HEK293 (cell line): ENCODE measurements at regions not wholly inside any gene's neighbourhood (a gene's known extent, or its start where the extent isn't known, plus 50 kb on each side); places are given as distances from the start of the nearest gene placed in this dataset.

Experiments
- CTCF ChIA-PET: fragments of 350-600 bp; formaldehyde crosslinking; extraction: SDS; loops from one replicate; lab custom pipeline; 2021; ENCODE audit warnings: antibody characterized with exemption; lab: Yijun Ruan, JAX
- POLR2A ChIA-PET: fragments of 300-600 bp; formaldehyde crosslinking; extraction: SDS; loops from one replicate; lab custom pipeline; 2020; ENCODE audit warnings: antibody characterized with exemption, inconsistent platforms; lab: Yijun Ruan, JAX
- H3K27ac ChIP-seq: fragments of 200-500 bp; sonication (Bioruptor generic); 2 replicates; pipeline ENCODE4 v1.5.1; 2014; ENCODE audit warnings: low read depth, low read length, control low read depth, inconsistent platforms; ENCODE audit errors: extremely low read depth
- H3K36me3 ChIP-seq, 2 experiments: fragments of 200-500 bp in 1 of 2; sonication (Bioruptor generic) in 1 of 2; 1 replicate in 1 of 2; 2 replicates in 1 of 2; pipeline ENCODE4 v1.5.1; 2014 to 2017; ENCODE audit warnings: inconsistent platforms in 2 of 2, low read length in 2 of 2; ENCODE audit not compliant: control insufficient read depth in 2 of 2, insufficient read depth in 1 of 2
- H3K4me1 ChIP-seq: fragments of 200-500 bp; sonication (Bioruptor generic); 2 replicates; pipeline ENCODE4 v1.5.1; 2014; ENCODE audit warnings: mild to moderate bottlenecking, low read length, inconsistent platforms; ENCODE audit not compliant: control insufficient read depth, insufficient read depth
- H3K4me3 ChIP-seq: 2 replicates; pipeline ENCODE4 v1.5.1; 2011; ENCODE audit warnings: low read depth, mild to moderate bottlenecking, control low read depth, low read length, moderate library complexity
- H3K9me3 ChIP-seq: fragments of 200-500 bp; sonication (Bioruptor generic); 2 replicates; pipeline ENCODE4 v1.5.1; 2014; ENCODE audit warnings: low read depth, low read length, inconsistent platforms; ENCODE audit not compliant: control insufficient read depth, insufficient read depth
- ATF2 ChIP-seq: fragments of 450-650 bp; formaldehyde crosslinking; IDR thresholded peaks from 2 replicates; pipeline ENCODE4 v1.5.1; 2016; ENCODE audit warnings: missing biosample characterization, missing genetic modification characterization, low read depth
- GLIS1 ChIP-seq: fragments of 450-650 bp; formaldehyde crosslinking; IDR thresholded peaks from 2 replicates; pipeline ENCODE4 v1.5.1; 2016; ENCODE audit warnings: missing biosample characterization, missing genetic modification characterization
- GLIS2 ChIP-seq: fragments of 450-650 bp; formaldehyde crosslinking; IDR thresholded peaks from 2 replicates; pipeline ENCODE4 v1.5.1; 2016; ENCODE audit warnings: missing biosample characterization, missing genetic modification characterization
- HOXD13 ChIP-seq: sonication (generic); formaldehyde crosslinking; IDR thresholded peaks from 2 replicates; pipeline ENCODE4 v1.8.0; 2022; ENCODE audit warnings: missing genetic modification reagents, borderline replicate concordance
- KLF9 ChIP-seq: fragments of 450-650 bp; formaldehyde crosslinking; IDR thresholded peaks from 2 replicates; pipeline ENCODE4 v1.5.1; 2016; ENCODE audit warnings: missing biosample characterization, missing genetic modification characterization, low read depth
- MEIS1 ChIP-seq: sonication (generic); formaldehyde crosslinking; IDR thresholded peaks from 2 replicates; pipeline ENCODE4 v1.8.1; 2022; ENCODE audit warnings: missing genetic modification reagents, mild to moderate bottlenecking, borderline replicate concordance
- RBAK ChIP-seq: fragments of 450-650 bp; formaldehyde crosslinking; IDR thresholded peaks from 2 replicates; pipeline ENCODE4 v1.5.1; 2016; ENCODE audit warnings: missing biosample characterization, missing genetic modification characterization
- REST ChIP-seq: fragments of 450-650 bp; formaldehyde crosslinking; IDR thresholded peaks from 2 replicates; pipeline ENCODE4 v1.5.1; 2016; ENCODE audit warnings: missing biosample characterization, missing genetic modification characterization
- SALL2 ChIP-seq: fragments of 450-650 bp; formaldehyde crosslinking; IDR thresholded peaks from 2 replicates; pipeline ENCODE4 v1.5.0; 2017; ENCODE audit warnings: missing biosample characterization, mild to moderate bottlenecking, missing genetic modification characterization, borderline replicate concordance
- ZBTB10 ChIP-seq: fragments of 450-650 bp; formaldehyde crosslinking; IDR thresholded peaks from 2 replicates; pipeline ENCODE4 v1.5.1; 2016; ENCODE audit warnings: missing biosample characterization, missing genetic modification characterization
- ZBTB26 ChIP-seq: fragments of 450-650 bp; formaldehyde crosslinking; optimal IDR thresholded peaks from 2 replicates; pipeline ENCODE3; 2016; ENCODE audit warnings: missing biosample characterization, mild to moderate bottlenecking, missing genetic modification characterization
- ZBTB6 ChIP-seq: fragments of 450-650 bp; formaldehyde crosslinking; IDR thresholded peaks from 2 replicates; pipeline ENCODE4 v1.5.1; 2017; ENCODE audit warnings: missing biosample characterization, missing genetic modification characterization
- ZIC2 ChIP-seq: fragments of 450-650 bp; formaldehyde crosslinking; IDR thresholded peaks from 2 replicates; pipeline ENCODE4 v1.5.1; 2016; ENCODE audit warnings: missing biosample characterization, missing genetic modification characterization
- ZNF133 ChIP-seq: fragments of 450-650 bp; formaldehyde crosslinking; IDR thresholded peaks from 2 replicates; pipeline ENCODE4 v1.5.1; 2016; ENCODE audit warnings: missing biosample characterization, missing genetic modification characterization
- ZNF146 ChIP-seq: fragments of 450-650 bp; formaldehyde crosslinking; IDR thresholded peaks from 2 replicates; pipeline ENCODE4 v1.5.1; 2016; ENCODE audit warnings: missing biosample characterization, missing genetic modification characterization
- ZNF2 ChIP-seq: fragments of 450-650 bp; formaldehyde crosslinking; IDR thresholded peaks from 2 replicates; pipeline ENCODE4 v1.5.1; 2016; ENCODE audit warnings: missing biosample characterization, missing genetic modification characterization
- ZNF362 ChIP-seq: fragments of 450-650 bp; formaldehyde crosslinking; IDR thresholded peaks from 2 replicates; pipeline ENCODE4 v1.5.1; 2016; ENCODE audit warnings: missing biosample characterization, missing genetic modification characterization
- ZNF37A ChIP-seq: fragments of 450-650 bp; IDR thresholded peaks from 2 replicates; pipeline ENCODE4 v1.5.1; 2018; ENCODE audit warnings: missing biosample characterization, missing genetic modification characterization
- ZNF398 ChIP-seq: fragments of 450-650 bp; formaldehyde crosslinking; IDR thresholded peaks from 2 replicates; pipeline ENCODE4 v1.5.1; 2017; ENCODE audit warnings: missing biosample characterization, missing genetic modification characterization
- ZNF561 ChIP-seq: fragments of 450-650 bp; IDR thresholded peaks from 2 replicates; pipeline ENCODE4 v1.5.1; 2018; ENCODE audit warnings: missing biosample characterization, missing genetic modification characterization, borderline replicate concordance
- ZNF626 ChIP-seq: fragments of 450-650 bp; sonication (Bioruptor Pico); formaldehyde crosslinking; IDR thresholded peaks from 2 replicates; pipeline ENCODE4 v1.5.1; 2018; ENCODE audit warnings: missing biosample characterization, missing genetic modification characterization, inconsistent platforms

GRCh38 chr1:81410351-81410750, 390.4 kb upstream of the ADGRL2 start:
- Histone ChIP-seq H3K4me1 (peaks cover 3% of the 10 kb centered on the region; the same call in 1 of the 2 replicates), H3K36me3 (no peaks in the 10 kb centered on the region), H3K27ac (no peak overlapping the region), H3K9me3 (no peaks in the 10 kb centered on the region), H3K4me3 (no peak overlapping the region)
- TF ChIP-seq HOXD13 (CRISPR knock-in tag) (no peak), ZBTB10 (no peak), ZNF561 (no peak), ZIC2 (tag by site-specific recombination) (no peak), KLF9 (no peak), REST (tag by site-specific recombination) (no peak)
- POLR2A ChIA-PET = no interaction called here
- CTCF ChIA-PET = interaction anchor here (0.7 to 1.3 kb wide), 2 partner anchors 126 to 139 kb away, joined by 3 read pairs; no protein-coding TSS in a partner anchor

- no peaks in the 10 kb centered on the region for H3K36me3 ChIP-seq
- no peak overlapping the region for H3K4me3 ChIP-seq
- no peaks in the 10 kb centered on the region for H3K9me3 ChIP-seq
- no peak overlapping the region for H3K27ac ChIP-seq
- TF ChIP-seq ZNF146 (tag by site-specific recombination) = no peak
- TF ChIP-seq SALL2 = no peak
- no peak for TF ChIP-seq ZNF2 (tag by site-specific recombination)
- TF ChIP-seq GLIS1 (tag by site-specific recombination) = no peak
- no peak for TF ChIP-seq ZBTB6 (tag by site-specific recombination)
- no peak for TF ChIP-seq GLIS2 (tag by site-specific recombination)
- no peak for TF ChIP-seq ZNF133 (tag by site-specific recombination)
- no peak for TF ChIP-seq MEIS1 (CRISPR knock-in tag)
- no peak for TF ChIP-seq ZNF37A (tag by site-specific recombination)
- TF ChIP-seq KLF9 = no peak
- no peak for TF ChIP-seq ZNF362 (tag by site-specific recombination)
- no peak for TF ChIP-seq HOXD13 (CRISPR knock-in tag)
- TF ChIP-seq ZBTB26 (tag by site-specific recombination) = no peak
- no peak for TF ChIP-seq ATF2 (tag by site-specific recombination)
- TF ChIP-seq RBAK (tag by site-specific recombination) = no peak
- no peak for TF ChIP-seq ZNF626 (tag by site-specific recombination)
- TF ChIP-seq ZNF398 = no peak
- H3K4me1 ChIP-seq = peaks cover 3% of the 10 kb centered on the region; the same call in 1 of the 2 replicates
- ChIA-PET POLR2A (no interaction called here), CTCF (interaction anchor here (0.6 to 1.3 kb wide), 2 partner anchors 139 to 389 kb away, joined by 3 read pairs; no protein-coding TSS in a partner anchor)
These were observed 390.9 kb upstream of the ADGRL2 start for GRCh38 chr1:81409780-81410274.
